PC-9 (cell line): ENCODE measurements at regions not wholly inside any gene's neighbourhood (a gene's known extent, or its start where the extent isn't known, plus 50 kb on each side); places are given as distances from the start of the nearest gene placed in this dataset.

Experiments used
- BruUV-seq: library from RNA; stranded (reverse); fragments of 400-500 nt; replicated peaks from 2 replicates; lab custom pipeline; 2021; lab: Mats Ljungman, UMichigan
- CTCF ChIA-PET: fragments of 300-600 bp; sonication (Branson Sonifier 250); formaldehyde crosslinking; loops from one replicate; lab custom pipeline; 2022; ENCODE audit warnings: antibody characterized with exemption; lab: Charles Lee
- POLR2A ChIA-PET: fragments of 300-600 bp; sonication (Branson Sonifier 250); formaldehyde crosslinking; loops from one replicate; lab custom pipeline; 2022; ENCODE audit warnings: antibody characterized with exemption; ENCODE audit not compliant: unreplicated experiment; lab: Charles Lee
- DNase-seq, 2 experiments: peaks; one replicate each; pipeline versions ENCODE4 v3.0.0 to v3.0.0-alpha.2; 2015 to 2022; ENCODE audit warnings: mixed read lengths in 1 of 2
- H2AFZ ChIP-seq: fragments of 200-600 bp; sonication (generic); 2 replicates; pipeline ENCODE4 v1.8.1; 2017; ENCODE audit warnings: antibody characterized with exemption
- H3F3A ChIP-seq: fragments of 200-600 bp; sonication (generic); 2 replicates; pipeline ENCODE4 v1.8.1; 2017; ENCODE audit warnings: antibody characterized with exemption, mild to moderate bottlenecking, low read depth; ENCODE audit not compliant: insufficient read depth
- H3K27ac ChIP-seq: fragments of 200-600 bp; sonication (generic); 2 replicates; pipeline ENCODE4 v1.6.1; 2016; ENCODE audit warnings: mixed run types
- H3K27me3 ChIP-seq: fragments of 200-600 bp; sonication (generic); 2 replicates; pipeline ENCODE4 v1.6.1; 2016; ENCODE audit warnings: low read depth, mixed run types; ENCODE audit not compliant: insufficient read depth
- H3K36me3 ChIP-seq: fragments of 200-600 bp; sonication (generic); 2 replicates; pipeline ENCODE4 v1.6.1; 2016; ENCODE audit warnings: low read depth, mixed run types
- H3K4me1 ChIP-seq: fragments of 200-600 bp; sonication (generic); replicated peaks from 2 replicates; pipeline ENCODE4 v1.6.1; 2016; ENCODE audit warnings: mixed run types; ENCODE audit not compliant: insufficient read depth
- H3K4me2 ChIP-seq: fragments of 200-600 bp; sonication (generic); 2 replicates; pipeline ENCODE4 v1.6.1; 2017; ENCODE audit warnings: mixed run types
- H3K4me3 ChIP-seq: fragments of 200-600 bp; sonication (generic); 2 replicates; pipeline ENCODE4 v1.6.1; 2016; ENCODE audit warnings: mixed run types
- H3K79me2 ChIP-seq: fragments of 200-600 bp; sonication (generic); 2 replicates; pipeline ENCODE4 v1.6.1; 2017; ENCODE audit warnings: low read depth, mixed run types
- H3K9me2 ChIP-seq: fragments of 200-600 bp; sonication (generic); 2 replicates; pipeline ENCODE4 v1.8.1; 2017; ENCODE audit warnings: mild to moderate bottlenecking; ENCODE audit not compliant: insufficient read depth
- H3K9me3 ChIP-seq: fragments of 200-600 bp; sonication (generic); 2 replicates; pipeline ENCODE4 v1.8.1; 2016; ENCODE audit warnings: low read depth; ENCODE audit not compliant: insufficient read depth
- H4K20me1 ChIP-seq: fragments of 200-600 bp; sonication (generic); 2 replicates; pipeline ENCODE4 v1.8.1; 2017; ENCODE audit not compliant: insufficient read depth
- CTCF ChIP-seq: fragments of 200-600 bp; sonication (generic); conservative IDR thresholded peaks from 2 replicates; pipeline ENCODE4 v1.6.1; 2017; ENCODE audit warnings: mixed run types, antibody characterized with exemption, mild to moderate bottlenecking, moderate library complexity
- EZH2 ChIP-seq: fragments of 200-600 bp; sonication (generic); IDR thresholded peaks from 2 replicates; pipeline ENCODE4 v1.8.0; 2017; ENCODE audit warnings: antibody characterized with exemption, low read depth
- intact Hi-C: fragments of 100-400 bp; cut with micrococcal nuclease; formaldehyde crosslinking; loops from one replicate; pipeline ENCODE4 v1.10.0; 2022; ENCODE audit not compliant: unreplicated experiment

GRCh38 chr4:115515366-115515765 is 401.9 kb upstream of the NDST4 start:
- H4K20me1 ChIP-seq, result no peaks in the 10 kb centered on the region
- intact Hi-C loops, result no loop called here
- ChIA-PET CTCF (no interaction called here), POLR2A (interaction anchor here (0.6 kb wide), 1 partner anchor 1137 kb away, joined by 3 read pairs; no protein-coding TSS in a partner anchor)
- DNase-seq, result no peak
- no TSS peak for BruUV-seq
- no peak overlapping the region for H3K27ac ChIP-seq
- H3K9me3 ChIP-seq, result no peaks in the 10 kb centered on the region
- no peak overlapping the region for H2AFZ ChIP-seq
- H3K27me3 ChIP-seq, result no peaks in the 10 kb centered on the region
- no peak overlapping the region for H3K4me2 ChIP-seq
- no peaks in the 10 kb centered on the region for H3K4me1 ChIP-seq
- H3K36me3 ChIP-seq, result no peaks in the 10 kb centered on the region
- H3K9me2 ChIP-seq, result no peaks in the 10 kb centered on the region
- TF ChIP-seq EZH2 (no peak), CTCF (no peak)
- no peak overlapping the region for H3K4me3 ChIP-seq
- no peaks in the 10 kb centered on the region for H3F3A ChIP-seq
- no peaks in the 10 kb centered on the region for H3K79me2 ChIP-seq

GRCh38 chr4:115514675-115515074 is 401.3 kb upstream of the NDST4 start:
- Histone ChIP-seq H4K20me1 (no peaks in the 10 kb centered on the region), H3F3A (no peaks in the 10 kb centered on the region), H3K4me1 (no peaks in the 10 kb centered on the region), H3K4me3 (no peak overlapping the region), H3K9me2 (no peaks in the 10 kb centered on the region), H3K27me3 (no peaks in the 10 kb centered on the region), H3K36me3 (no peaks in the 10 kb centered on the region), H3K4me2 (no peak overlapping the region), H2AFZ (no peak overlapping the region), H3K9me3 (no peaks in the 10 kb centered on the region), H3K79me2 (no peaks in the 10 kb centered on the region), H3K27ac (no peak overlapping the region)
- intact Hi-C loops, result no loop called here
- BruUV-seq, result no TSS peak
- DNase-seq, result no peak
- ChIA-PET CTCF (no interaction called here), POLR2A (no interaction called here)
- TF ChIP-seq EZH2 (no peak), CTCF (no peak)

- Histone ChIP-seq H3K4me2 (no peak overlapping the region), H3F3A (no peaks in the 10 kb centered on the region), H3K36me3 (no peaks in the 10 kb centered on the region), H2AFZ (no peak overlapping the region), H3K27ac (no peak overlapping the region), H3K4me3 (no peak overlapping the region), H3K4me1 (no peaks in the 10 kb centered on the region), H3K9me3 (no peaks in the 10 kb centered on the region), H3K9me2 (no peaks in the 10 kb centered on the region), H3K27me3 (no peaks in the 10 kb centered on the region), H4K20me1 (no peaks in the 10 kb centered on the region), H3K79me2 (no peaks in the 10 kb centered on the region)
- TF ChIP-seq EZH2, result no peak
- TF ChIP-seq CTCF, result no peak
- ChIA-PET POLR2A (no interaction called here), CTCF (no interaction called here)
- intact Hi-C loops, result no loop called here
- DNase-seq, result no peak
- BruUV-seq, result no TSS peak
Measured at GRCh38 chr4:115505326-115505725, 391.9 kb upstream of the NDST4 start.
